Gastrocnemius medialis (tissue), 4 donors: ENCODE measurements at regions not wholly inside any gene's neighbourhood (a gene's known extent, or its start where the extent isn't known, plus 50 kb on each side); places are given as distances from the start of the nearest gene placed in this dataset.

Experiments
- POLR2A ChIP-seq, 2 donors: fragments of 450-650 bp; IDR thresholded peaks; one replicate each; pipeline ENCODE4 v1.6.1; 2017; ENCODE audit warnings: antibody characterized with exemption in 2 of 2, mild to moderate bottlenecking in 2 of 2, moderate library complexity in 2 of 2
- TF ChIP-seq, protein P1 (sequence below), 5 experiments: fragments of 450-650 bp in 3 of 5; fragments of 200-600 bp in 2 of 5; sonication (generic) in 2 of 5; IDR thresholded peaks in 4 of 5; conservative IDR thresholded peaks in 1 of 5; 1 replicate in 4 of 5; 2 replicates in 1 of 5; pipeline ENCODE4 v1.5.1; 2016 to 2019; ENCODE audit warnings: antibody characterized with exemption in 5 of 5, mild to moderate bottlenecking in 3 of 5, moderate library complexity in 3 of 5

DNA sequence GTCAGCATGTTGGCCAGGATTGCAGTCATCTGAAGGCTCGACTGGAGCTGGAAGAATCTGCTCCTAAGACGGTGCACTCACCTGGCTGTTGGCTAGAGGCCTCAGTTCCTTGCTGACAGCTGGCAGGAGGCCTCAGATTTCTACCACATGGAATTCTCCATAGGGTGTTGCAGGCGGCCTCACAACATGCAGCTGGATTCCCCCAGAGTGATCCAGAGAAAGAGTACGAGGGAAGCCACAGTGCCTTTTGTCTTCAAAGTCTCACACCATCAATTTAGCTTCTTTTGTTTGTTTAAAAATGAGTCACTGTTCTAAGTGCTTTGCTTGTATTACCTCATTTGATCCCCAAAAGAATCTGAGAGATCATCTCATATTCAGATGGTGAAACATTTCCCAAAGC, 65.5 kb upstream of the FYN start:
- no peak for TF ChIP-seq POLR2A (IDR thresholded peaks at IDR 0.05)
- TF ChIP-seq, protein P1, sequence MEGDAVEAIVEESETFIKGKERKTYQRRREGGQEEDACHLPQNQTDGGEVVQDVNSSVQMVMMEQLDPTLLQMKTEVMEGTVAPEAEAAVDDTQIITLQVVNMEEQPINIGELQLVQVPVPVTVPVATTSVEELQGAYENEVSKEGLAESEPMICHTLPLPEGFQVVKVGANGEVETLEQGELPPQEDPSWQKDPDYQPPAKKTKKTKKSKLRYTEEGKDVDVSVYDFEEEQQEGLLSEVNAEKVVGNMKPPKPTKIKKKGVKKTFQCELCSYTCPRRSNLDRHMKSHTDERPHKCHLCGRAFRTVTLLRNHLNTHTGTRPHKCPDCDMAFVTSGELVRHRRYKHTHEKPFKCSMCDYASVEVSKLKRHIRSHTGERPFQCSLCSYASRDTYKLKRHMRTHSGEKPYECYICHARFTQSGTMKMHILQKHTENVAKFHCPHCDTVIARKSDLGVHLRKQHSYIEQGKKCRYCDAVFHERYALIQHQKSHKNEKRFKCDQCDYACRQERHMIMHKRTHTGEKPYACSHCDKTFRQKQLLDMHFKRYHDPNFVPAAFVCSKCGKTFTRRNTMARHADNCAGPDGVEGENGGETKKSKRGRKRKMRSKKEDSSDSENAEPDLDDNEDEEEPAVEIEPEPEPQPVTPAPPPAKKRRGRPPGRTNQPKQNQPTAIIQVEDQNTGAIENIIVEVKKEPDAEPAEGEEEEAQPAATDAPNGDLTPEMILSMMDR (IDR thresholded peaks at IDR 0.05 in 4 of 5, conservative IDR thresholded peaks at IDR 0.05 in 1 of 5), result no peak
